ENCODE measurements at regions not wholly inside any gene's neighbourhood (a gene's known extent, or its start where the extent isn't known, plus 50 kb on each side); places are given as distances from the start of the nearest gene placed in this dataset.

DNA sequence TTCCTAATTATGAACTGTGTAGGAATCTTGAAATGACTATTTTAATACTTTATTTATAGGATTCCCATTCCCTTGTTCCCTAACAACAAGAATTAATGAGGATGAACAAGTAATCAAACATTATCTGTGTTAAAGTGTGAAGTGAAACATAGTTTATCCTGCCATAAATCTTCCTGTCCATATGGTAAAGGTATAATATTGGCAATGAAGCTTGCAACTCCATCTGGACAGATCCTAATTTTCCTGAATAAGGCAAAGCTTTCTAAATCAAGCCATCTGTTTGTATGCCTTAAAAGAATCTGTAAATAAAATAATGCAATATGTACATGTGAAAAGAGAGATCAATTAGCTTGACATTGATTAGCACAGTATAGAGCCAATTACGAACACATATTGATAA is 529.0 kb downstream of the ANKRD7 start:
- H3K4me1 ChIP-seq = no peaks in the 10 kb centered on the region
- no peaks in the 10 kb centered on the region for H3K9me3 ChIP-seq
- peaks cover 2% of the 10 kb centered on the region for H3K27me3 Mint-ChIP-seq (ENCODE audit: insufficient read depth, unreplicated experiment)
- no peaks in the 10 kb centered on the region for H3K9me3 Mint-ChIP-seq (ENCODE audit: unreplicated experiment)
- H3K27ac Mint-ChIP-seq (ENCODE audit: unreplicated experiment) = no peak overlapping the region
- H3K36me3 Mint-ChIP-seq (ENCODE audit: insufficient read depth, unreplicated experiment) = no peaks in the 10 kb centered on the region
- no peaks in the 10 kb centered on the region for H3K4me1 Mint-ChIP-seq (ENCODE audit: low read depth, unreplicated experiment)
- no peak for DNase-seq
- H3K4me3 ChIP-seq (ENCODE audit: low read depth, low read length) = no peak overlapping the region
- intact Hi-C loops (cut with micrococcal nuclease; ENCODE audit: unreplicated experiment) = no loop called here
- H3K36me3 ChIP-seq (ENCODE audit: control insufficient read depth, insufficient read depth, low read length) = no peaks in the 10 kb centered on the region
- no peak overlapping the region for H3K4me3 Mint-ChIP-seq (ENCODE audit: unreplicated experiment)
- CTCF ChIA-PET = no interaction called here
- POLR2A ChIA-PET = no interaction called here
- H3K27me3 ChIP-seq (replicated peaks; ENCODE audit: control insufficient read depth, insufficient read depth, low read length) = no peaks in the 10 kb centered on the region
- TF ChIP-seq, protein P1, sequence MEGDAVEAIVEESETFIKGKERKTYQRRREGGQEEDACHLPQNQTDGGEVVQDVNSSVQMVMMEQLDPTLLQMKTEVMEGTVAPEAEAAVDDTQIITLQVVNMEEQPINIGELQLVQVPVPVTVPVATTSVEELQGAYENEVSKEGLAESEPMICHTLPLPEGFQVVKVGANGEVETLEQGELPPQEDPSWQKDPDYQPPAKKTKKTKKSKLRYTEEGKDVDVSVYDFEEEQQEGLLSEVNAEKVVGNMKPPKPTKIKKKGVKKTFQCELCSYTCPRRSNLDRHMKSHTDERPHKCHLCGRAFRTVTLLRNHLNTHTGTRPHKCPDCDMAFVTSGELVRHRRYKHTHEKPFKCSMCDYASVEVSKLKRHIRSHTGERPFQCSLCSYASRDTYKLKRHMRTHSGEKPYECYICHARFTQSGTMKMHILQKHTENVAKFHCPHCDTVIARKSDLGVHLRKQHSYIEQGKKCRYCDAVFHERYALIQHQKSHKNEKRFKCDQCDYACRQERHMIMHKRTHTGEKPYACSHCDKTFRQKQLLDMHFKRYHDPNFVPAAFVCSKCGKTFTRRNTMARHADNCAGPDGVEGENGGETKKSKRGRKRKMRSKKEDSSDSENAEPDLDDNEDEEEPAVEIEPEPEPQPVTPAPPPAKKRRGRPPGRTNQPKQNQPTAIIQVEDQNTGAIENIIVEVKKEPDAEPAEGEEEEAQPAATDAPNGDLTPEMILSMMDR (IDR thresholded peaks at IDR 0.05; ENCODE audit: insufficient read depth in 1 of 2, low read depth in 1 of 2, low read length in 1 of 2, severe bottlenecking in 1 of 2, unreplicated experiment in 1 of 2) = no peak
- no TSS peak for BruUV-seq (replicated peaks)

DNA sequence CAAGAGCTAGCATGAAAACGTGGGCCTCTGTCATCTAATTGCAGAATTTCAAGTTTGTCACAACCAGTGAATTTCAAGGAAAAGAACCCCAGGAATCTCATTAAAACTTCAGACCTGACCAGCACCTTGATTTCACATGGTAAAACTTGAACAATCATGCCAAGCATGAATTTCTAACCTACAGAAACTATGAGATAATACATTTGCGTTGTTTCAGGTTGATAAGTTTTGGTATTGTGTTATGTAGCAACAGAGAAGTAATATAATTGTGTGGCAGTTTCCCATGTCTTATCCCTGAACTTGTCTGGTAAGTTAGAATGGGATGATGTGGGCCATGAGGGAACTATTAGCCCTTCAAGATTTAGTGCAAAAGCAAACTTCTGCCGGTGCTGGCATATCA is 530.1 kb downstream of the ANKRD7 start:
- intact Hi-C loops (cut with micrococcal nuclease; ENCODE audit: unreplicated experiment) = no loop called here
- Histone ChIP-seq H3K9me3 (no peaks in the 10 kb centered on the region), H3K4me1 (no peaks in the 10 kb centered on the region), H3K27me3 (replicated peaks; ENCODE audit: control insufficient read depth, insufficient read depth, low read length) (no peaks in the 10 kb centered on the region), H3K36me3 (ENCODE audit: control insufficient read depth, insufficient read depth, low read length) (no peaks in the 10 kb centered on the region), H3K4me3 (ENCODE audit: low read depth, low read length) (no peak overlapping the region)
- no TSS peak for BruUV-seq (replicated peaks)
- CTCF ChIA-PET = no interaction called here
- peaks cover 2% of the 10 kb centered on the region for H3K27me3 Mint-ChIP-seq (ENCODE audit: insufficient read depth, unreplicated experiment)
- DNase-seq = no peak
- TF ChIP-seq, protein P1 (IDR thresholded peaks at IDR 0.05; ENCODE audit: insufficient read depth in 1 of 2, low read depth in 1 of 2, low read length in 1 of 2, severe bottlenecking in 1 of 2, unreplicated experiment in 1 of 2) = no peak
- no peaks in the 10 kb centered on the region for H3K36me3 Mint-ChIP-seq (ENCODE audit: insufficient read depth, unreplicated experiment)
- no peak overlapping the region for H3K27ac Mint-ChIP-seq (ENCODE audit: unreplicated experiment)
- H3K4me3 Mint-ChIP-seq (ENCODE audit: unreplicated experiment) = no peak overlapping the region
- H3K9me3 Mint-ChIP-seq (ENCODE audit: unreplicated experiment) = no peaks in the 10 kb centered on the region
- POLR2A ChIA-PET = no interaction called here
- H3K4me1 Mint-ChIP-seq (ENCODE audit: low read depth, unreplicated experiment) = no peaks in the 10 kb centered on the region

DNA sequence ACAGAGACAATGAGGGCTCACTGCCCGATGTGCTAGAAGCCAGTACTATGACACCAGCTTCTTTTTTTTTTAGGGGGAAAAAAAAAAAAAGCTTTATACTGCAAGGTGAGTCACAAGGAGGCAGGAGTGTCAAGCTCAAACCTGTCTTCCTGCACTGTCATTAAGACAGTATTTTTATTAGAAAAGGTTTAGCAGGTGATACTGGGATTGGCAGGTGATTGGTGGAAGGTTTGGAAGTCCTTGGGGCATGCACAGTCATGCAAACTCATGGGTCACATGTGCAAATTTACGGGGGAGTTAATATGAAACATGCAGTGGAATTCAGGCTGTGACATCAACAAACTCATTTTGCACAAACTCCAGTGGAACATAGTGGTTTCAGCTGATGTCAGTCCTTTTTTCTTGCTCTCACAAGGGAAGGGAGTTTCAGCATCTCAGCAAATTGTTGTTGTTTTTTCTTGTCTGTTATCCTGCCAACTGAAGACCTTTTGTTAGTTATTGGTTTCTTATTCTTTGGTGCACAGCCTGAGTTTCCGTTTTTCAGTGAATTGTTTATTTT is 530.6 kb downstream of the ANKRD7 start:
- BruUV-seq (replicated peaks) = no TSS peak
- intact Hi-C loops (cut with micrococcal nuclease; ENCODE audit: unreplicated experiment) = no loop called here
- peaks cover 2% of the 10 kb centered on the region for H3K27me3 Mint-ChIP-seq (ENCODE audit: insufficient read depth, unreplicated experiment)
- no peak overlapping the region for H3K27ac Mint-ChIP-seq (ENCODE audit: unreplicated experiment)
- POLR2A ChIA-PET = no interaction called here
- no peaks in the 10 kb centered on the region for H3K4me1 ChIP-seq
- no peaks in the 10 kb centered on the region for H3K36me3 ChIP-seq (ENCODE audit: control insufficient read depth, insufficient read depth, low read length)
- no peak for DNase-seq
- H3K4me1 Mint-ChIP-seq (ENCODE audit: low read depth, unreplicated experiment) = no peaks in the 10 kb centered on the region
- no peaks in the 10 kb centered on the region for H3K9me3 Mint-ChIP-seq (ENCODE audit: unreplicated experiment)
- no peaks in the 10 kb centered on the region for H3K36me3 Mint-ChIP-seq (ENCODE audit: insufficient read depth, unreplicated experiment)
- H3K4me3 ChIP-seq (ENCODE audit: low read depth, low read length) = no peak overlapping the region
- TF ChIP-seq, protein P1 (IDR thresholded peaks at IDR 0.05; ENCODE audit: insufficient read depth in 1 of 2, low read depth in 1 of 2, low read length in 1 of 2, severe bottlenecking in 1 of 2, unreplicated experiment in 1 of 2) = no peak
- CTCF ChIA-PET = no interaction called here
- H3K27me3 ChIP-seq (replicated peaks; ENCODE audit: control insufficient read depth, insufficient read depth, low read length) = no peaks in the 10 kb centered on the region
- no peak overlapping the region for H3K4me3 Mint-ChIP-seq (ENCODE audit: unreplicated experiment)
- no peaks in the 10 kb centered on the region for H3K9me3 ChIP-seq

Data from Caco-2 (cell line).